Hematopoietic multipotent progenitor cell treated with erythropoietin and hydrocortisone succinate and interleukin-3 and kit ligand, for 15 days (in vitro differentiated cells): ENCODE measurements at regions not wholly inside any gene's neighbourhood (a gene's known extent, or its start where the extent isn't known, plus 50 kb on each side); places are given as distances from the start of the nearest gene placed in this dataset.
"Not testable (repeated sequence)": the region's sequence is repeated elsewhere in the genome, so short reads cannot be mapped to it uniquely, and the experiment has no call there.

ENCODE experiments used
- DNase-seq: peaks from one replicate; pipeline ENCODE4 v3.0.0-alpha.2; 2015; ENCODE audit warnings: low spot score

- DNase-seq = no peak
Measured at GRCh38 chr1:104163912-104164476, 414.3 kb downstream of the AMY1C start.

GRCh38 chr1:104172243-104172681 is 422.6 kb downstream of the AMY1C start:
- no peak for DNase-seq

- DNase-seq = no peak
Measured at GRCh38 chr1:104182251-104182650, 432.6 kb downstream of the AMY1C start.

- no peak for DNase-seq
Measured at GRCh38 chr1:104189207-104189606, 439.5 kb downstream of the AMY1C start.

GRCh38 chr1:104190821-104191220 is 441.1 kb downstream of the AMY1C start:
- no peak for DNase-seq

GRCh38 chr1:104195395-104195794 is 445.7 kb downstream of the AMY1C start:
- DNase-seq = no peak

- DNase-seq = no peak
Measured at GRCh38 chr1:104196136-104196535, 446.4 kb downstream of the AMY1C start.

- DNase-seq = no peak
Measured at GRCh38 chr1:104197516-104197915, 447.8 kb downstream of the AMY1C start.

- no peak for DNase-seq
Measured at GRCh38 chr1:104212239-104212638, 462.5 kb downstream of the AMY1C start.

GRCh38 chr1:104217395-104217986 is 467.8 kb downstream of the AMY1C start:
- DNase-seq = not testable (repeated sequence)

GRCh38 chr1:104229860-104230259 is 480.2 kb downstream of the AMY1C start:
- DNase-seq = no peak

- DNase-seq = no peak
Measured at GRCh38 chr1:104231676-104232075, 482.0 kb downstream of the AMY1C start.

GRCh38 chr1:104235141-104235540 is 485.4 kb downstream of the AMY1C start:
- no peak for DNase-seq

GRCh38 chr1:104238991-104239390 is 489.3 kb downstream of the AMY1C start:
- DNase-seq = no peak

- DNase-seq = no peak
Measured at GRCh38 chr1:104248385-104248784, 498.7 kb downstream of the AMY1C start.

GRCh38 chr1:104259481-104259880 is 509.8 kb downstream of the AMY1C start:
- no peak for DNase-seq

GRCh38 chr1:104263110-104263509 is 513.4 kb downstream of the AMY1C start:
- DNase-seq = not testable (repeated sequence)

GRCh38 chr1:104264521-104264920 is 514.8 kb downstream of the AMY1C start:
- DNase-seq = no peak

GRCh38 chr1:104265163-104265562 is 515.5 kb downstream of the AMY1C start:
- DNase-seq = no peak

GRCh38 chr1:104266612-104267011 is 516.9 kb downstream of the AMY1C start:
- no peak for DNase-seq

GRCh38 chr1:104288322-104288721 is 538.6 kb downstream of the AMY1C start:
- not testable (repeated sequence) for DNase-seq

- DNase-seq = no peak
Measured at GRCh38 chr1:104291156-104291555, 541.5 kb downstream of the AMY1C start.

GRCh38 chr1:104294259-104294658 is 544.6 kb downstream of the AMY1C start:
- DNase-seq = no peak

GRCh38 chr1:104295511-104295910 is 545.8 kb downstream of the AMY1C start:
- DNase-seq = no peak
